ENCODE measurements at regions not wholly inside any gene's neighbourhood (a gene's known extent, or its start where the extent isn't known, plus 50 kb on each side); places are given as distances from the start of the nearest gene placed in this dataset.

GRCh38 chr1:112790920-112791722 lies 76.0 kb upstream of the PPM1J start:
- TF ChIP-seq CTCF (conservative IDR thresholded peaks at IDR 0.05; ENCODE audit: low read length) (no peak), EZH2phosphoT487 (IDR thresholded peaks at IDR 0.05; ENCODE audit: borderline replicate concordance, low read depth, low read length) (no peak)
